SJSA1 (cell line): ENCODE measurements at regions not wholly inside any gene's neighbourhood (a gene's known extent, or its start where the extent isn't known, plus 50 kb on each side); places are given as distances from the start of the nearest gene placed in this dataset.

ENCODE experiments used
- DNase-seq, 2 experiments: peaks; one replicate each; pipeline ENCODE4 v3.0.0-alpha.2; 2015 to 2020; ENCODE audit warnings: low spot score in 2 of 2, low read depth in 1 of 2
- H3K27ac ChIP-seq: fragments of 250-450 bp; sonication (Bioruptor Pico); 2 replicates; pipeline ENCODE4 v1.5.1; 2020; ENCODE audit warnings: mild to moderate bottlenecking, moderate library complexity
- H3K27me3 ChIP-seq: fragments of 250-450 bp; sonication (Bioruptor Pico); replicated peaks from 2 replicates; pipeline ENCODE4 v1.5.1; 2020; ENCODE audit warnings: mild to moderate bottlenecking, moderate library complexity
- H3K36me3 ChIP-seq: fragments of 250-450 bp; sonication (Bioruptor Pico); 2 replicates; pipeline ENCODE4 v1.5.1; 2020; ENCODE audit warnings: mild to moderate bottlenecking
- H3K4me1 ChIP-seq: fragments of 250-450 bp; sonication (Bioruptor Pico); replicated peaks from 2 replicates; pipeline ENCODE4 v1.6.1; 2021; ENCODE audit warnings: mild to moderate bottlenecking
- H3K4me3 ChIP-seq: fragments of 250-450 bp; sonication (Bioruptor Pico); 2 replicates; pipeline ENCODE4 v1.5.1; 2020; ENCODE audit warnings: mild to moderate bottlenecking
- H3K9me3 ChIP-seq: fragments of 250-450 bp; sonication (Bioruptor Pico); replicated peaks from 2 replicates; pipeline ENCODE4 v1.5.1; 2020; ENCODE audit warnings: mild to moderate bottlenecking

DNA sequence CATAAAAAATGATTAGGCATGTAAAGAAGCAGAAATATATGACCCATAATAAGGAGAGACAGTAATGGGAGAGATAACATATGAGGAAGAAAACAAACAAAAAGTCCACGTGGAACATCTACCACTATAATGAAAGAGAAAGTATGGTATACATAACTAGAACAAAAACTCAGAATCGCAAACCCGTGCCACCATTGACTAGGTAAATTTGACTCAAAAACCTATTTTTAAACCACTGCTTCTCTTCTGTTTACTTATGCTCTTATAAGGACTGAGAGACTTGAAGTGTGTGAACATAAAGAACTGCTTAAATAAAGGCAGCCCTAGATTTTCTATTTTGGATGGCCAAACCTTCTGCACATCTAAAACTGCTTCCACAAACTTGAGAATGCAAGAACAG, 330.7 kb downstream of the CAAP1 start:
- Histone ChIP-seq H3K9me3 (no peaks in the 10 kb centered on the region), H3K27ac (no peak overlapping the region), H3K36me3 (no peaks in the 10 kb centered on the region), H3K27me3 (no peaks in the 10 kb centered on the region), H3K4me1 (no peaks in the 10 kb centered on the region), H3K4me3 (no peak overlapping the region)
- no peak for DNase-seq

DNA sequence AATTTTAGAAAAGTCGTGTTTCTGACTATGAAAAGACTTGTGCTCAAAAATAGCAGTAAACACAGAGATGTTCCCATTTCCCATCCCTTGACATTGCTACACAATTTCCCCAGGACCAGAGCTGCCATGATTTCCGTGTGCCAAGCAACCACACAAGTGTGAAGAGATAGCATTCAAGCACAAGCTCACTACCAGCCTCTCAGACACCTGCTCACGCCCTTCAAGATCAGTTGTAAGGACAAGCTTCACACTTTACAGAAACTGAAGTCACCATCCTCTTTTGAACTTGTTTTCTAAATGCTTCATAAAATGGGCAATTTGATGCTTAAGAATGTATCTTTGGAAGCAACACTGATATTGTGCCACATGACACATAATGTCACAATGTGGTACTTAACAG, 333.1 kb downstream of the CAAP1 start:
- Histone ChIP-seq H3K36me3 (no peaks in the 10 kb centered on the region), H3K4me1 (no peaks in the 10 kb centered on the region), H3K27me3 (no peaks in the 10 kb centered on the region), H3K4me3 (no peak overlapping the region), H3K9me3 (no peaks in the 10 kb centered on the region), H3K27ac (no peak overlapping the region)
- no peak for DNase-seq

DNA sequence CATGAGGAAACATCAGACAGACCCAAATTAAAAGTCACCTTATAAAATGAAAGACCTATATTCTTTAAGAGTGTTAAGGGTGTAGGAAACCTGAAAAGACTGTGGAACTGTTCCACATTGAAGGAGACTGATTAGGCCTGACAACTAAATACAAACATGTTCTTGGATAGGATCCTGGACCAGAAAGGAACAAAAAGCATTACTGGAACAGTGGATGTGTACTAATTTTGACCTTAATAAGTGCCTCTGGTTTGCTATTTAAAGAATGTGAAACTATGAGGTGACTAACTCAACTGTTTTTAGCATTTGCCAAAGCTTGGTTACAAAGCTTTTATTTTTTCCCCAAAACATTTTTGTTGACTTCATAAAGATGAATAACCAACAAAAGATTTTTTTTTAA, 340.6 kb downstream of the CAAP1 start:
- no peaks in the 10 kb centered on the region for H3K27me3 ChIP-seq
- H3K9me3 ChIP-seq: no peaks in the 10 kb centered on the region
- no peaks in the 10 kb centered on the region for H3K36me3 ChIP-seq
- no peak overlapping the region for H3K4me3 ChIP-seq
- H3K27ac ChIP-seq: no peak overlapping the region
- no peak for DNase-seq
- H3K4me1 ChIP-seq: no peaks in the 10 kb centered on the region

DNA sequence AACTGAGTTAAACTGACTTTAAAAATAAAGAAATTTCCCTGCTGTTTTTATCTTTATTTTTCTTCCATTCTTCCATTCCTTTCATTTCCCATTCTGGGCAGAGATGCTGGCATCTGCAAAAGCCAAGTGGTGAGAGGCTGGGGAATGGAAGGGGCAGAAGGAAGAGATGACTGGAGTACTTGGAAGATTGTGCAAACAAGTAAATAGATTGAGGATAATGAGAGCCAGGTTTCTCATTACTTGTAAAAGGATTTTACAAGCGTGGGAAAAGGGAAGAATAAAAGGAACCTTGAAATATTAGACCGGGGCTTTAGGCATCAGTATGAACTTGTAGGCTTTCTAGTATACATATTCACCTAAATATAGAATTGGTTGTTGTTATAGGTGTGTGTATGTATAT, 341.2 kb downstream of the CAAP1 start:
- H3K4me1 ChIP-seq: no peaks in the 10 kb centered on the region
- no peak for DNase-seq
- H3K27me3 ChIP-seq: no peaks in the 10 kb centered on the region
- no peak overlapping the region for H3K27ac ChIP-seq
- no peaks in the 10 kb centered on the region for H3K9me3 ChIP-seq
- no peaks in the 10 kb centered on the region for H3K36me3 ChIP-seq
- no peak overlapping the region for H3K4me3 ChIP-seq

DNA sequence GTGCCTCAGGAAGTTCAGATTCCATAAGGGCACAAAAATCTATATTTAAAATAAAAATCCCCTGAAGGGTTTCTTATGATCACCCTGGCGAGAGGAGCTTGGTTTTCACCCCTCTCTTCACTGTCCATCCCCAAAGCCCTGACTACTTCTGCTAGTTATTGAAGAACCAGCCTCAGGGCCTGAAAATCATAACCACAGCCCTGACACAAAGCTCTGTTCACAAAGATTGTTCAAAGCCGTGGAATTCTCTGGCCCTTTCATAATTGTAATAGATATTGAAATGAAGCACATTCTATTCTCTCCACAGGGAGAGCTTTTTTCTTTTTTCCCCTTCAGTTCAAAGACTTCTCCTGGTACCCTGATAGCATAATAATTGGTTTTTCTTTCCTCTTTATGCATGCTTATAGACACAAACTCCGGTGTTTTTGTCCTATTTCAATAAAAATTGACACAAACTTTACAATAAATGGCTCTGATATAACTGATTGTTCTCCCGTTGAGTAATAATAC, 343.8 kb downstream of the CAAP1 start:
- H3K4me3 ChIP-seq: no peak overlapping the region
- H3K36me3 ChIP-seq: no peaks in the 10 kb centered on the region
- no peaks in the 10 kb centered on the region for H3K9me3 ChIP-seq
- H3K27ac ChIP-seq: no peak overlapping the region
- no peak for DNase-seq
- H3K4me1 ChIP-seq: no peaks in the 10 kb centered on the region
- H3K27me3 ChIP-seq: no peaks in the 10 kb centered on the region

DNA sequence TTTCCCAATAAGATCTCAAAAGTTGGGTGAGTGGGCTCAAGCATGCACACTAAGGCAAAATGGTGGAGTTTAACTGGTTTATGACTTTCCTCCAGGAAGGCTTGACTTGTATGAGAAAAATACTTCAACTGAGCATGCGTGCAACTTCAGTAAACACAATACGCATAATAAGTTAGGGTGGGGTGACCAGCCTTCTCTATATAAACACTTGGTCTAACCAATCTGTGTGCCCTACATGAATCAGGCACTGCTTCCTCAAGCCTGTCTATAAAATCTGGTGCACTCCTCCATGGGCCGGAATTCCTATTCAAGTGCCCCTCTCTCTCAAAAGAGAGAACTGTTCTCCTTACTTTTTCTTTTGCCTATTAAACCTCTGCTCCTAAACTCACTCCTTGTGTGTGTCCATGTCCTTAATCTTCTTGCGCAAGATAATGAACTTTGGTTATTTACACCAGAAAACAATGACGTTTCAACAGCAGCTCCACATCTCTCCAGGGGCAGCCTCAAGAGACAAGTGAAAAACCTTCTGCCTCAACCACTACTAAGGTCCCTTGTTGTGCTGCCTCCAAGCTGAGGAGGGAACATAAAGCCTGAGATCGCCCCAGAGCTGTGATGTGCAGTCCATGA, 352.6 kb downstream of the CAAP1 start:
- Histone ChIP-seq H3K9me3 (no peaks in the 10 kb centered on the region), H3K27ac (no peak overlapping the region), H3K4me3 (no peak overlapping the region), H3K27me3 (no peaks in the 10 kb centered on the region), H3K36me3 (no peaks in the 10 kb centered on the region), H3K4me1 (no peaks in the 10 kb centered on the region)
- no peak for DNase-seq

DNA sequence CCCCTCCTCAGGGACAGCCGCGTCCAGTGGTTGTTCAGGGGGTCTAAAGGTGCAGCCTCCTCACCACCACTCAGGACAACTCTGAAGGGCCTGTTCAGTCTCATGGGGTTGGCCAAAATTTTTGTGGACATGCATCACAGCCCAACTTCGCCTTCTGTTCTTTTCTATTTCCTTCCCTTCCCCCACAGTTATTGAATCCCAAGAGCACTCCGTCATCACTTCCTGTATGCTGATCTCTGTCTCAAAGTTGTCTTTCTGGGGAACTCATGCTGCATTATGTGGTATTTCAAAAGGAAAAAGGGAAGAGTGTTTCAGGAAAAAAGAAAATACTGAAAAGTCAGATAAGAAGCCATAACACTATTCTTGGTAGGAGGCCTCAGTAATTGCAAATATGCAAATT, 355.4 kb downstream of the CAAP1 start:
- H3K4me1 ChIP-seq: no peaks in the 10 kb centered on the region
- no peak overlapping the region for H3K4me3 ChIP-seq
- H3K36me3 ChIP-seq: no peaks in the 10 kb centered on the region
- no peak for DNase-seq
- H3K27me3 ChIP-seq: no peaks in the 10 kb centered on the region
- no peak overlapping the region for H3K27ac ChIP-seq
- H3K9me3 ChIP-seq: no peaks in the 10 kb centered on the region

DNA sequence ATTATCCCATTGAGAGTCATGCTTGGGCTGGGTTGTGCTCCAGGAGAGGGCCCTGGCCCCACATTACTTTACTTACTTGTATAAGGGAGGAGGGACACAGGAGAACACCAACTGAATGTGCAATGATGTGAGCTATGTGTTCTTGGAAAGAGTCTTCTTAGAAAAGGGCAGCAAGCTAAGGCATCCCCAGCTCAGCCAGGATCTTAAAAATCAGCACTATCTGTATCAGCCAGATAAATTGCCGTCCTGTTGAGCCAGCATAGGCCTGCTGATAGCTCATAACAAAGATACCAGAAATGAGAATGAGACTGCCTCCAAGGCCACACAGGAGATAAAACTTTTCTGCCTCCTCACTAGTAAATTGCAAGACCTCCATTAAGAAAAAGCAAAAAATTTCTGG, 357.5 kb downstream of the CAAP1 start:
- Histone ChIP-seq H3K4me3 (no peak overlapping the region), H3K9me3 (no peaks in the 10 kb centered on the region), H3K36me3 (no peaks in the 10 kb centered on the region), H3K27me3 (no peaks in the 10 kb centered on the region), H3K4me1 (no peaks in the 10 kb centered on the region), H3K27ac (no peak overlapping the region)
- no peak for DNase-seq

DNA sequence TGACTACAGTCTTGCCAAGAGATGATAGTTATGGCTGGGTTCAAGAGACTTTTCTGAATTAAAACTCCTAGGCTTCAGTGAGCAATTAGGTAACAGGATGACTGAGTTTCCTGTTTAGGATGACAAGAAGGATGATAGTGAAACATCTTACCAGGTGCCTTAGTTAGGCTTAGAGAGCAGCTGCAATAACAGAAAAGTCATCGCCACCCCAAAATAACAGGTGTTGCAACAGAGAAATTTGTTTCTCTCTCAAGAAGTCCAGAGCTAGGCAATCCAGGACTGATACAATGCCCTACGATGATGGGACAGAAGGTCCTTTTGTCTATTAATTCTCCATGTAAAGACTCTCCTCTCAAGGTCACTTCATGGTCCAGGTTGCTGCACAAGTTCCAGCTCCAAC, 361.8 kb downstream of the CAAP1 start:
- Histone ChIP-seq H3K27ac (no peak overlapping the region), H3K36me3 (no peaks in the 10 kb centered on the region), H3K4me1 (no peaks in the 10 kb centered on the region), H3K4me3 (no peak overlapping the region), H3K27me3 (no peaks in the 10 kb centered on the region), H3K9me3 (no peaks in the 10 kb centered on the region)
- no peak for DNase-seq

DNA sequence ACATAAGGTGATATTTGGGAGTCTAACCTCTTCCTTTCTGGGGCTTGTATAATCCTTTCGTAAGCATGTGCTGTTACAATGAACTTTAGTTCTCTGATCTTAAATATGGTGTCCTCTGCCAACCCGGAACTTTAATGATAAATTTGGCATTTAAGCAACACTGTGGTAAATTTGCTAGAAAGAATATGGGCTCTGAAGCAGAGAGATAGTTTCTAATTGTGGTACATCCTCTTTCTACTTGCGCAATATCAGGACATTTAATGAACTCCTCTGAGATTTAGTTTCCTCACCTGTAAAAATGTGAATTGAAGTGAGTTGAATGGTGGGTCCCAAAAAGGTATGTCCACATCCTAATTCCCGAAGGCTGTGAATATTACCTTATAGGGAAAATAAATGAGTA, 364.7 kb downstream of the CAAP1 start:
- Histone ChIP-seq H3K27me3 (no peaks in the 10 kb centered on the region), H3K36me3 (no peaks in the 10 kb centered on the region), H3K9me3 (no peaks in the 10 kb centered on the region), H3K27ac (no peak overlapping the region), H3K4me1 (no peaks in the 10 kb centered on the region), H3K4me3 (no peak overlapping the region)
- no peak for DNase-seq

DNA sequence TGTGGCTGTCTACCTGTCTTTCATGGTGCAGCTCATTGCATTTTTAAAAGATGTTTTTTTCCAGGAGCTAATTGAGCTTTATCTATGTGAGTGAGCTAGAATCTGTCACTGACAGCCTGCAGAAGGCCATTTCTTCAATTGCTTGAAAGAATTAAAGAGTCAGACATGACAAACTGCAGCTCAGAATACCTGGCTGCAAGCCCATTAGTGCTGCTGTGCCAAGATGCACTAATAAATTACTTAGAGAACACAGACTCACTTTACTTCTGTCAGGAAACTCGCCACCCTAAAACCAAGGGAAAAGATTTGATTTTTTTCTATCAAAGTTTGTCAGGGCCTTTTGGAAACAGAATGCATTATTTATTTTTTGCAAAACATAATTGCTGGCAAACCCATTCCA, 368.3 kb downstream of the CAAP1 start:
- Histone ChIP-seq H3K4me3 (no peak overlapping the region), H3K27ac (no peak overlapping the region), H3K36me3 (no peaks in the 10 kb centered on the region), H3K4me1 (no peaks in the 10 kb centered on the region), H3K27me3 (no peaks in the 10 kb centered on the region), H3K9me3 (no peaks in the 10 kb centered on the region)
- no peak for DNase-seq

DNA sequence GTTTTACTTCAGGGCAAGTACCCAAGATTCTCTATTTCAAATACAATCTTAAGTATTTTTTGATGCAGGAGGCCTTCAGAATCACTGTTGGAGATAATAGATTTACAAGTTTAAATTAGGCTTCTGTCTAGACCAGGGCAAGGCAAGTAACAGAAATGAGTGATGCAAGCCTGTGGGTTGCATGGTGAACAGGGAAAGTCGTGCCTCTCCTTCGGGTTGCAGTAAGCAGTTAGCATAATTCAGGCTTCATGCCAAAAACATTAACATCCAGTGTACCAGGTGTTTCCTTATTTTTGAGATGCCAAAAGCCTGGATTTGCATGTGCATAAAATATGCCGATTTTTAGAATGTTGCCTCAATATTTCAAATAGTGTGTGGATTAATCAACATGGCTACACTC, 369.0 kb downstream of the CAAP1 start:
- DNase-seq: no peak
- no peak overlapping the region for H3K27ac ChIP-seq
- no peaks in the 10 kb centered on the region for H3K4me1 ChIP-seq
- H3K9me3 ChIP-seq: no peaks in the 10 kb centered on the region
- H3K4me3 ChIP-seq: no peak overlapping the region
- H3K36me3 ChIP-seq: no peaks in the 10 kb centered on the region
- H3K27me3 ChIP-seq: no peaks in the 10 kb centered on the region

DNA sequence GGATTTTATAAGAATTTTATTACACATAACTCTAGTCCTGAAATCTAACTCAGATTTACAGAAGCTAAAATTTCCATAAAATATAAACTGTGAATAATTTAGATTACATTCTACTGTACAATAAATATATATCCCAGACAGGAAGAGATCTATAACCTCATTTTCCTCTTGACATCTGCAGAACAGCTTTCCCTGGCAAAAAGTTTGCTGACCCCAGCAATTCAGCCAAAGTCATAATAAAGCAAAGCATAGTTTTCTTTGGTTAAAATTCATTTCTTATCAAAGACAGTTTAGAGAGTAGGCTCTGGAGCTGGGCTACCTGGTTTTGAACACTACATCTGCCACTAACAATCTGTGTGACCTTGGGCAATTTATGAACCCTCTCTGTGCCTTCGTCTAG, 372.5 kb downstream of the CAAP1 start:
- no peaks in the 10 kb centered on the region for H3K9me3 ChIP-seq
- no peak for DNase-seq
- H3K27me3 ChIP-seq: no peaks in the 10 kb centered on the region
- no peaks in the 10 kb centered on the region for H3K4me1 ChIP-seq
- no peak overlapping the region for H3K4me3 ChIP-seq
- no peaks in the 10 kb centered on the region for H3K36me3 ChIP-seq
- no peak overlapping the region for H3K27ac ChIP-seq

DNA sequence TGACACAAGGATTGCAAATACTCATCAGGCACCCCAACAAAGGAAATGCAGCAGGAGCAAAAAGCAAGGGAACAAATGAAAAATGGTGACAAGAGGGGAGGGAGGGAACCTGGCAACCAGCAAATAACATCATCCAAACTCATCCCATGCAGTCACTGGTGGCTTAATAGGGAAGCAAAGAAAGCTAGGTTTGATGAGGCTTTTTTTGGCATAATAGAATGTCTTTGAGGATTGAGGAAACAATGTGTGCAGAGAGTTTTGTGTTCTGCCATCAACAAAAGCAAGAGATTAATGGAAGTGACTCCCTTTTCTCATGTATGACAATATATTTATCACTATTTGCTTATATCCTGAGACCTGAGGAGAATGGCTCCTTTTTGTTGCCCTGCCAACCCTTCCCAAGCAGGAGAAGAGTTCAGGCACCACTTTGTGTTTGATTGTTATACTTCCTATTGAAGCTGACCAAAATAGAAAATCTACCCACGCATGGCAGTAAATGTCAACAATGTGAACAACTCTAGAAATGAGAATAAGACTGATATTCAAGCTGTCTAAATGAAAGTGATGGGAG, 375.7 kb downstream of the CAAP1 start:
- Histone ChIP-seq H3K36me3 (no peaks in the 10 kb centered on the region), H3K4me1 (no peaks in the 10 kb centered on the region), H3K27ac (no peak overlapping the region), H3K4me3 (no peak overlapping the region), H3K9me3 (no peaks in the 10 kb centered on the region), H3K27me3 (no peaks in the 10 kb centered on the region)
- DNase-seq: no peak

DNA sequence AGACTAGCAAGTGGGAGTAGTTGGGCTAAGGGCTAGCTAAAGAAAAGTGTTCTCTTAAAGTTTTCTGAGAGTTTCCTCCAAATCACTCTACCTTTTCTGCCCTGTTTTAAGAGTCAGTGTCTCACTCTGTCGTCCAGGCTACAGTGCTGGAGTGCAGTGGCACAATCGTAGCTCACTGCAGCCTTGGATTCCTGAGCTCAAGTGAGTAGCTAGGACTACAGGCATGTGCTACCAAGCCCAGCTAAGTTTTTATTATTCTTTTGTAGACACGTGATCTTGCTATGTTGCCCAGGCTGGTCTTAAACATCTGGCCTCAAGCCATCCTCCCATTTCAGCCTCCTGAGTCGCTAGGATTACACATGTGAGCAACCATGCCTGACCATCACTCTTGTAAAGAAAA, 378.9 kb downstream of the CAAP1 start:
- Histone ChIP-seq H3K36me3 (no peaks in the 10 kb centered on the region), H3K4me1 (no peaks in the 10 kb centered on the region), H3K9me3 (no peaks in the 10 kb centered on the region), H3K4me3 (no peak overlapping the region), H3K27ac (no peak overlapping the region), H3K27me3 (no peaks in the 10 kb centered on the region)
- no peak for DNase-seq
